Suprapubic skin (tissue), 3 donors: ENCODE measurements at regions not wholly inside any gene's neighbourhood (a gene's known extent, or its start where the extent isn't known, plus 50 kb on each side); places are given as distances from the start of the nearest gene placed in this dataset.

Experiments
- CTCF ChIP-seq, 2 donors: fragments of 200-600 bp in 1 of 2; fragments of 450-650 bp in 1 of 2; sonication (generic) in 1 of 2; IDR thresholded peaks; one replicate each; pipeline ENCODE4 v1.5.1; 2016 to 2019; ENCODE audit warnings: antibody characterized with exemption in 2 of 2, mild to moderate bottlenecking in 1 of 2, moderate library complexity in 1 of 2
- EP300 ChIP-seq: sonication (generic); formaldehyde crosslinking; IDR thresholded peaks from one replicate; pipeline ENCODE4 v1.6.1; 2017; ENCODE audit warnings: antibody characterized with exemption

GRCh38 chr9:124185413-124185812, 72.3 kb upstream of the NEK6 start:
- no peak for TF ChIP-seq CTCF (IDR thresholded peaks at IDR 0.05)
- TF ChIP-seq EP300, result no peak
